ENCODE measurements at regions not wholly inside any gene's neighbourhood (a gene's known extent, or its start where the extent isn't known, plus 50 kb on each side); places are given as distances from the start of the nearest gene placed in this dataset.

DNA sequence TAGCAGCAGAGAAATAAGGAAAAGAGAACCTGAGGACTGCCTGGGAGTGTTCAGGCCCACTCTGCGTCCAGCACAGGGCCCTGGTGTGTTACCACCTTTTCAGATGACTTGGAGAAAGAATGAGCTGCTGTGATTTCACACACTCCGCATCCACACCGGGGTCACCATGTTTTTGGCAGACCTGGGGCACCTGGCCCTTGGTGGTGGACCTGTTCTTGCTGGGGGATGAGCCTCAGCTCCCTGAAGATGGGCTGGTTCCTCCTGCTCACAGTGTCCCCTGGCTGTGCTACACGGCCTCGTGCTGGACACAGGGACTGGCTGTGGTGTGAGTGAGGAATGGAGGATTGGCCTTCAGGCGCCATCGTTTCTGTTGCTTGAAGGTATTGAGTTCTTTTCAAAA is 1381.4 kb downstream of the TBC1D22A start:
- H3K4me1 ChIP-seq (ENCODE audit: control insufficient read depth in 1 of 2, insufficient read depth in 2 of 2, low read length in 2 of 2) = no peaks in the 10 kb centered on the region
- POLR2A ChIA-PET = no interaction called here
- H3K79me2 ChIP-seq (ENCODE audit: insufficient read depth, low read length) = no peaks in the 10 kb centered on the region
- intact Hi-C loops (cut with micrococcal nuclease) = no loop called here
- ATAC-seq (no peak), DNase-seq (ENCODE audit: low read depth, low spot score) (no peak)
- H3K9ac ChIP-seq (ENCODE audit: low read length) = no peak overlapping the region
- RAD21 ChIA-PET (ENCODE audit: low non-redundant PET in 1 of 2, low total read pairs in 2 of 2, uncharacterized antibody in 2 of 2, unreplicated experiment in 2 of 2) = no interaction called here
- no peaks in the 10 kb centered on the region for H3K36me3 ChIP-seq (ENCODE audit: control insufficient read depth in 1 of 2, insufficient read depth in 2 of 2, low read length in 2 of 2)
- no TSS peak for BruUV-seq (replicated peaks)
- CTCF ChIA-PET = no interaction called here
- TF ChIP-seq EZH2 (IDR thresholded peaks at IDR 0.05) = no peak
- no peak for TF ChIP-seq CBX3 (IDR thresholded peaks at IDR 0.05; ENCODE audit: low read depth)
- TF ChIP-seq, protein P1, sequence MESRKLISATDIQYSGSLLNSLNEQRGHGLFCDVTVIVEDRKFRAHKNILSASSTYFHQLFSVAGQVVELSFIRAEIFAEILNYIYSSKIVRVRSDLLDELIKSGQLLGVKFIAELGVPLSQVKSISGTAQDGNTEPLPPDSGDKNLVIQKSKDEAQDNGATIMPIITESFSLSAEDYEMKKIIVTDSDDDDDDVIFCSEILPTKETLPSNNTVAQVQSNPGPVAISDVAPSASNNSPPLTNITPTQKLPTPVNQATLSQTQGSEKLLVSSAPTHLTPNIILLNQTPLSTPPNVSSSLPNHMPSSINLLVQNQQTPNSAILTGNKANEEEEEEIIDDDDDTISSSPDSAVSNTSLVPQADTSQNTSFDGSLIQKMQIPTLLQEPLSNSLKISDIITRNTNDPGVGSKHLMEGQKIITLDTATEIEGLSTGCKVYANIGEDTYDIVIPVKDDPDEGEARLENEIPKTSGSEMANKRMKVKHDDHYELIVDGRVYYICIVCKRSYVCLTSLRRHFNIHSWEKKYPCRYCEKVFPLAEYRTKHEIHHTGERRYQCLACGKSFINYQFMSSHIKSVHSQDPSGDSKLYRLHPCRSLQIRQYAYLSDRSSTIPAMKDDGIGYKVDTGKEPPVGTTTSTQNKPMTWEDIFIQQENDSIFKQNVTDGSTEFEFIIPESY (IDR thresholded peaks at IDR 0.05; ENCODE audit: extremely low read depth, insufficient replicate concordance, low read length) = no peak
- TF ChIP-seq, protein P2, sequence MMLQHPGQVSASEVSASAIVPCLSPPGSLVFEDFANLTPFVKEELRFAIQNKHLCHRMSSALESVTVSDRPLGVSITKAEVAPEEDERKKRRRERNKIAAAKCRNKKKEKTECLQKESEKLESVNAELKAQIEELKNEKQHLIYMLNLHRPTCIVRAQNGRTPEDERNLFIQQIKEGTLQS (IDR thresholded peaks at IDR 0.05) = no peak
- no peaks in the 10 kb centered on the region; a peak in 2 of 4 replicates for H3K9me3 ChIP-seq (ENCODE audit: control insufficient read depth in 1 of 2, insufficient read depth in 1 of 2, low read depth in 1 of 2, low read length in 2 of 2)
- H3K9me2 ChIP-seq (ENCODE audit: insufficient read depth) = no peaks in the 10 kb centered on the region
- H4K20me1 ChIP-seq (ENCODE audit: insufficient read depth) = no peaks in the 10 kb centered on the region
- H3K4me2 ChIP-seq (ENCODE audit: low read length) = no peak overlapping the region
- no peak overlapping the region for H3K4me3 ChIP-seq (replicated peaks in 1 of 2; ENCODE audit: low read depth in 1 of 2, low read length in 2 of 2)
- no peak overlapping the region for H3K27ac ChIP-seq (ENCODE audit: low read depth, low read length)
- H3K27me3 ChIP-seq (ENCODE audit: insufficient read depth, low read length) = peaks cover 38% of the 10 kb centered on the region
- no peak overlapping the region for H2AFZ ChIP-seq (ENCODE audit: low read depth, low read length, poor library complexity, severe bottlenecking)

DNA sequence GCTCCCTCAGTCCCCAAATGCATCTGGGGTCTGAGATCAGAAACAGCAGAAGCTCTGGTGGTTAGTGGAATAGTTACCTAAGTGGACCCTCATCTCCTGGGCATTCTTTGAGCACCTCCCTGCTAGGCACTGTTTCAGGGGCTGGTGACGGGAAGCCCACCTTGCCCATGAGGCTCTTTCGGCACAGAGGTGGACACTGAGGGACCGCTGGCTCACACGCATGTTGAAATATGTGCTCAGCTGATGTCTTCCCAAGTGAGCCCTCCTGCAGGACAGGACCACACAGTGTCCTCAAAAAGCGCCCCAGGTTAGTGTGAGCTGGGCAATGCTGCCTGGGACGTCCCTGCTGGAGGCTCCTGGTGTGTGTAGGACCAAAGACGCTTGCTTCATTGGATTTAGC is 1379.9 kb downstream of the TBC1D22A start:
- Histone ChIP-seq H3K27me3 (ENCODE audit: insufficient read depth, low read length) (peaks cover 38% of the 10 kb centered on the region), H3K9ac (ENCODE audit: low read length) (no peak overlapping the region), H3K4me1 (ENCODE audit: control insufficient read depth in 1 of 2, insufficient read depth in 2 of 2, low read length in 2 of 2) (no peaks in the 10 kb centered on the region), H2AFZ (ENCODE audit: low read depth, low read length, poor library complexity, severe bottlenecking) (no peak overlapping the region), H3K4me3 (replicated peaks in 1 of 2; ENCODE audit: low read depth in 1 of 2, low read length in 2 of 2) (no peak overlapping the region), H3K9me2 (ENCODE audit: insufficient read depth) (no peaks in the 10 kb centered on the region), H4K20me1 (ENCODE audit: insufficient read depth) (no peaks in the 10 kb centered on the region), H3K79me2 (ENCODE audit: insufficient read depth, low read length) (no peaks in the 10 kb centered on the region), H3K4me2 (ENCODE audit: low read length) (no peak overlapping the region), H3K27ac (ENCODE audit: low read depth, low read length) (no peak overlapping the region), H3K36me3 (ENCODE audit: control insufficient read depth in 1 of 2, insufficient read depth in 2 of 2, low read length in 2 of 2) (no peaks in the 10 kb centered on the region), H3K9me3 (ENCODE audit: control insufficient read depth in 1 of 2, insufficient read depth in 1 of 2, low read depth in 1 of 2, low read length in 2 of 2) (no peaks in the 10 kb centered on the region; a peak in 2 of 4 replicates)
- intact Hi-C loops (cut with micrococcal nuclease) = no loop called here
- BruUV-seq (replicated peaks) = no TSS peak
- DNase-seq (ENCODE audit: low read depth, low spot score) = no peak
- TF ChIP-seq, protein P3, sequence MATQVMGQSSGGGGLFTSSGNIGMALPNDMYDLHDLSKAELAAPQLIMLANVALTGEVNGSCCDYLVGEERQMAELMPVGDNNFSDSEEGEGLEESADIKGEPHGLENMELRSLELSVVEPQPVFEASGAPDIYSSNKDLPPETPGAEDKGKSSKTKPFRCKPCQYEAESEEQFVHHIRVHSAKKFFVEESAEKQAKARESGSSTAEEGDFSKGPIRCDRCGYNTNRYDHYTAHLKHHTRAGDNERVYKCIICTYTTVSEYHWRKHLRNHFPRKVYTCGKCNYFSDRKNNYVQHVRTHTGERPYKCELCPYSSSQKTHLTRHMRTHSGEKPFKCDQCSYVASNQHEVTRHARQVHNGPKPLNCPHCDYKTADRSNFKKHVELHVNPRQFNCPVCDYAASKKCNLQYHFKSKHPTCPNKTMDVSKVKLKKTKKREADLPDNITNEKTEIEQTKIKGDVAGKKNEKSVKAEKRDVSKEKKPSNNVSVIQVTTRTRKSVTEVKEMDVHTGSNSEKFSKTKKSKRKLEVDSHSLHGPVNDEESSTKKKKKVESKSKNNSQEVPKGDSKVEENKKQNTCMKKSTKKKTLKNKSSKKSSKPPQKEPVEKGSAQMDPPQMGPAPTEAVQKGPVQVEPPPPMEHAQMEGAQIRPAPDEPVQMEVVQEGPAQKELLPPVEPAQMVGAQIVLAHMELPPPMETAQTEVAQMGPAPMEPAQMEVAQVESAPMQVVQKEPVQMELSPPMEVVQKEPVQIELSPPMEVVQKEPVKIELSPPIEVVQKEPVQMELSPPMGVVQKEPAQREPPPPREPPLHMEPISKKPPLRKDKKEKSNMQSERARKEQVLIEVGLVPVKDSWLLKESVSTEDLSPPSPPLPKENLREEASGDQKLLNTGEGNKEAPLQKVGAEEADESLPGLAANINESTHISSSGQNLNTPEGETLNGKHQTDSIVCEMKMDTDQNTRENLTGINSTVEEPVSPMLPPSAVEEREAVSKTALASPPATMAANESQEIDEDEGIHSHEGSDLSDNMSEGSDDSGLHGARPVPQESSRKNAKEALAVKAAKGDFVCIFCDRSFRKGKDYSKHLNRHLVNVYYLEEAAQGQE (IDR thresholded peaks at IDR 0.05; ENCODE audit: low read depth) = no peak
- TF ChIP-seq SIN3A (IDR thresholded peaks at IDR 0.05; ENCODE audit: low read depth) (no peak), FOSL1 (IDR thresholded peaks at IDR 0.05; ENCODE audit: low read depth) (no peak), ZNF274 (IDR thresholded peaks at IDR 0.05; ENCODE audit: low read depth, low read length) (no peak), EGR1 (IDR thresholded peaks at IDR 0.05; ENCODE audit: low read depth) (no peak), POLR2AphosphoS5 (IDR thresholded peaks at IDR 0.05; ENCODE audit: low read depth, low read length) (no peak)
- TF ChIP-seq, protein P2 (IDR thresholded peaks at IDR 0.05) = no peak
- TF ChIP-seq, protein P1 (IDR thresholded peaks at IDR 0.05; ENCODE audit: extremely low read depth, insufficient replicate concordance, low read length) = no peak
- TF ChIP-seq, protein P4, sequence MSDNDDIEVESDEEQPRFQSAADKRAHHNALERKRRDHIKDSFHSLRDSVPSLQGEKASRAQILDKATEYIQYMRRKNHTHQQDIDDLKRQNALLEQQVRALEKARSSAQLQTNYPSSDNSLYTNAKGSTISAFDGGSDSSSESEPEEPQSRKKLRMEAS (IDR thresholded peaks at IDR 0.05) = no peak
- ChIA-PET CTCF (no interaction called here), RAD21 (ENCODE audit: low non-redundant PET in 1 of 2, low total read pairs in 2 of 2, uncharacterized antibody in 2 of 2, unreplicated experiment in 2 of 2) (no interaction called here), POLR2A (no interaction called here)
- ATAC-seq = no peak
